Natural killer cell (primary cell): ENCODE measurements at regions not wholly inside any gene's neighbourhood (a gene's known extent, or its start where the extent isn't known, plus 50 kb on each side); places are given as distances from the start of the nearest gene placed in this dataset.

Experiments
- ATAC-seq, 3 donors: fragments of 150-1000 bp in 2 of 3; fragments of 200-7000 bp in 1 of 3; cut with Tn5 transposase; 1 replicate in 1 of 3; 2 replicates in 2 of 3; pipeline ENCODE4 v1.10.0; 2021; ENCODE audit warnings: mild to moderate bottlenecking in 2 of 3, moderate library complexity in 2 of 3
- DNase-seq, 2 donors: peaks; one replicate each; pipeline versions ENCODE4 v3.0.0 to v3.0.0-alpha.2; 2013 to 2021; ENCODE audit warnings: mixed read lengths in 1 of 2
- H3K27ac ChIP-seq: one replicate; pipeline ENCODE4 v1.5.1; 2013; ENCODE audit warnings: mild to moderate bottlenecking, low read length
- H3K27me3 ChIP-seq: one replicate; pipeline ENCODE4 v1.6.1; 2013; ENCODE audit warnings: low read length; ENCODE audit not compliant: control insufficient read depth, insufficient read depth
- H3K36me3 ChIP-seq: one replicate; pipeline ENCODE4 v1.6.1; 2013; ENCODE audit warnings: low read length; ENCODE audit not compliant: control insufficient read depth, insufficient read depth
- H3K4me1 ChIP-seq: one replicate; pipeline ENCODE4 v1.6.1; 2013; ENCODE audit warnings: low read length; ENCODE audit not compliant: control insufficient read depth, insufficient read depth
- H3K4me3 ChIP-seq: one replicate; pipeline ENCODE4 v1.5.1; 2013; ENCODE audit warnings: low read length
- H3K9me3 ChIP-seq: one replicate; pipeline ENCODE4 v1.6.1; 2013; ENCODE audit warnings: low read length; ENCODE audit not compliant: control insufficient read depth, insufficient read depth
- H3K27ac Mint-ChIP-seq, 2 donors: one replicate each; pipeline ENCODE4 v1.8.0; 2022; ENCODE audit warnings: mild to moderate bottlenecking in 2 of 2, mixed read lengths in 2 of 2, moderate library complexity in 1 of 2
- H3K27me3 Mint-ChIP-seq, 2 donors: one replicate each; pipeline ENCODE4 v1.8.0; 2022; ENCODE audit warnings: low read depth in 2 of 2, mixed read lengths in 2 of 2
- H3K36me3 Mint-ChIP-seq: one replicate; pipeline ENCODE4 v1.8.0; 2022; ENCODE audit warnings: mixed read lengths
- H3K4me1 Mint-ChIP-seq, 2 donors: one replicate each; pipeline ENCODE4 v1.8.0; 2022; ENCODE audit warnings: mixed read lengths in 2 of 2
- H3K4me3 Mint-ChIP-seq: one replicate; pipeline ENCODE4 v1.8.0; 2022; ENCODE audit warnings: mild to moderate bottlenecking, moderate library complexity, mixed read lengths
- H3K9me3 Mint-ChIP-seq, 2 donors: one replicate each; pipeline ENCODE4 v1.8.0; 2022; ENCODE audit warnings: mixed read lengths in 2 of 2
- CTCF ChIP-seq: fragments of 200-600 bp; IDR thresholded peaks from one replicate; pipeline ENCODE4 v1.8.0; 2022; ENCODE audit warnings: antibody characterized with exemption
- WGBS: methylation state at CpG from one replicate; pipeline ENCODE4 v1.1.7; 2013; ENCODE audit warnings: missing lambda C conversion rate; ENCODE audit not compliant: insufficient coverage; 5-methylcytosine and 5-hydroxymethylcytosine counted together
- intact Hi-C: fragments of 100-400 bp; cut with micrococcal nuclease; formaldehyde crosslinking; loops from one replicate; pipeline ENCODE4 v1.14.2; 2022

- TF ChIP-seq CTCF: no peak
- ATAC-seq (no peak), DNase-seq (no peak)
- Mint-ChIP-seq H3K4me3 (no peak overlapping the region), H3K9me3 (peaks cover 14 to 16% of the 10 kb centered on the region in 2 donors), H3K27me3 (no peaks in the 10 kb centered on the region), H3K27ac (no peak overlapping the region), H3K4me1 (no peaks in the 10 kb centered on the region), H3K36me3 (no peaks in the 10 kb centered on the region)
- no peak overlapping the region for H3K27ac ChIP-seq
- H3K4me1 ChIP-seq: no peaks in the 10 kb centered on the region
- H3K4me3 ChIP-seq: no peak overlapping the region
- intact Hi-C loops: no loop called here
- H3K27me3 ChIP-seq: no peaks in the 10 kb centered on the region
- WGBS: 66% methylated on average over 2 of the region's 2 CpGs
- no peaks in the 10 kb centered on the region for H3K36me3 ChIP-seq
- H3K9me3 ChIP-seq: peaks cover 2% of the 10 kb centered on the region
These were observed 439.4 kb downstream of the GPATCH2 start for GRCh38 chr1:217191441-217191840.

- Histone ChIP-seq H3K36me3 (no peaks in the 10 kb centered on the region), H3K27me3 (no peaks in the 10 kb centered on the region), H3K27ac (no peak overlapping the region), H3K4me1 (no peaks in the 10 kb centered on the region), H3K4me3 (no peak overlapping the region), H3K9me3 (peaks cover 2% of the 10 kb centered on the region)
- intact Hi-C loops: no loop called here
- no CpG with 5 or more reads among the region's 3 CpGs for WGBS
- TF ChIP-seq CTCF: no peak
- H3K4me3 Mint-ChIP-seq: no peak overlapping the region
- no peaks in the 10 kb centered on the region for H3K36me3 Mint-ChIP-seq
- no peaks in the 10 kb centered on the region for H3K4me1 Mint-ChIP-seq
- no peak overlapping the region for H3K27ac Mint-ChIP-seq
- no peak for ATAC-seq
- DNase-seq: no peak
- H3K27me3 Mint-ChIP-seq: no peaks in the 10 kb centered on the region
- peaks cover 12 to 15% of the 10 kb centered on the region in 2 donors for H3K9me3 Mint-ChIP-seq
These were observed 440.5 kb downstream of the GPATCH2 start for GRCh38 chr1:217190359-217190758.

- no peak for ATAC-seq
- Mint-ChIP-seq H3K27me3 (no peaks in the 10 kb centered on the region), H3K27ac (no peak overlapping the region), H3K4me1 (no peaks in the 10 kb centered on the region), H3K4me3 (no peak overlapping the region), H3K36me3 (no peaks in the 10 kb centered on the region), H3K9me3 (peaks cover 14 to 15% of the 10 kb centered on the region in 2 donors)
- WGBS: no CpG with 5 or more reads among the region's 1 CpG
- no peaks in the 10 kb centered on the region for H3K4me1 ChIP-seq
- DNase-seq: no peak
- intact Hi-C loops: no loop called here
- H3K27me3 ChIP-seq: no peaks in the 10 kb centered on the region
- no peaks in the 10 kb centered on the region for H3K36me3 ChIP-seq
- no peak overlapping the region for H3K4me3 ChIP-seq
- peaks cover 2% of the 10 kb centered on the region for H3K9me3 ChIP-seq
- no peak overlapping the region for H3K27ac ChIP-seq
- TF ChIP-seq CTCF: no peak
These were observed 441.5 kb downstream of the GPATCH2 start for GRCh38 chr1:217189362-217189761.
